Activated CD4-positive, alpha-beta T cell treated with anti-CD3 and anti-CD28 coated beads for 48 hours (primary cell): ENCODE measurements at regions not wholly inside any gene's neighbourhood (a gene's known extent, or its start where the extent isn't known, plus 50 kb on each side); places are given as distances from the start of the nearest gene placed in this dataset.

Experiments used
- DNase-seq: peaks from one replicate; pipeline ENCODE4 v3.0.0-alpha.2; 2020

- DNase-seq: peak; percentile 71
These were observed 96.3 kb upstream of the NOCT start for GRCh38 chr4:138919094-138919936.

GRCh38 chr4:138918169-138918869 lies 97.3 kb upstream of the NOCT start:
- no peak for DNase-seq

- no peak for DNase-seq
These were observed 98.8 kb upstream of the NOCT start for GRCh38 chr4:138916763-138917162.

GRCh38 chr4:138915756-138916155 lies 99.8 kb upstream of the NOCT start:
- no peak for DNase-seq

GRCh38 chr4:138912704-138913340 lies 102.8 kb upstream of the NOCT start:
- DNase-seq: no peak

- no peak for DNase-seq
These were observed 103.5 kb upstream of the NOCT start for GRCh38 chr4:138911909-138912703.

GRCh38 chr4:138910914-138911336 lies 104.7 kb upstream of the NOCT start:
- DNase-seq: no peak

GRCh38 chr4:138910195-138910913 lies 105.2 kb upstream of the NOCT start:
- no peak for DNase-seq

GRCh38 chr4:138909587-138909986 lies 106.0 kb upstream of the NOCT start:
- no peak for DNase-seq

- DNase-seq: no peak
These were observed 107.4 kb upstream of the NOCT start for GRCh38 chr4:138908134-138908533.

- DNase-seq: no peak
These were observed 108.4 kb upstream of the NOCT start for GRCh38 chr4:138907174-138907573.

GRCh38 chr4:138904793-138905192 lies 110.8 kb upstream of the NOCT start:
- no peak for DNase-seq

- DNase-seq: no peak
These were observed 112.4 kb upstream of the NOCT start for GRCh38 chr4:138903185-138903584.

GRCh38 chr4:138902705-138903104 lies 112.9 kb upstream of the NOCT start:
- DNase-seq: no peak

GRCh38 chr4:138901177-138901576 lies 114.4 kb upstream of the NOCT start:
- DNase-seq: no peak

- no peak for DNase-seq
These were observed 115.6 kb upstream of the NOCT start for GRCh38 chr4:138899999-138900398.

- DNase-seq: no peak
These were observed 117.3 kb upstream of the NOCT start for GRCh38 chr4:138898282-138898681.

GRCh38 chr4:138897811-138898226 lies 117.8 kb upstream of the NOCT start:
- peak; percentile 17 for DNase-seq

GRCh38 chr4:138894709-138895108 lies 120.9 kb upstream of the NOCT start:
- no peak for DNase-seq

GRCh38 chr4:138894011-138894410 lies 121.6 kb upstream of the NOCT start:
- DNase-seq: no peak

- peak; percentile 17 for DNase-seq
These were observed 122.8 kb upstream of the NOCT start for GRCh38 chr4:138892483-138893407.
